ENCODE measurements at regions not wholly inside any gene's neighbourhood (a gene's known extent, or its start where the extent isn't known, plus 50 kb on each side); places are given as distances from the start of the nearest gene placed in this dataset.

GRCh38 chr10:33859319-33860022 lies 525.0 kb upstream of the NRP1 start:
- Histone ChIP-seq H2AFZ (ENCODE audit: low read length) (no peak overlapping the region), H4K91ac (replicated peaks; ENCODE audit: insufficient read length, low read length) (no peak overlapping the region), H2BK5ac (ENCODE audit: low read depth, low read length) (no peak overlapping the region), H4K20me1 (replicated peaks in 1 of 2; ENCODE audit: control insufficient read depth in 1 of 2, insufficient read depth in 2 of 2, low read length in 2 of 2) (no peaks in the 10 kb centered on the region), H2BK20ac (ENCODE audit: low read length) (no peak overlapping the region), H3K9ac (replicated peaks in 1 of 4; ENCODE audit: extremely low read depth in 1 of 4, low read depth in 3 of 4, low read length in 3 of 4) (no peak overlapping the region), H3K23me2 (ENCODE audit: low read depth, low read length) (no peaks in the 10 kb centered on the region), H3K56ac (replicated peaks; ENCODE audit: insufficient read length, low read depth, low read length) (no peak overlapping the region), H3K4me2 (ENCODE audit: insufficient read depth in 1 of 2, low read depth in 2 of 2, low read length in 2 of 2) (no peak overlapping the region), H3K4me3 (ENCODE audit: extremely low read depth in 1 of 4, insufficient read depth in 2 of 4, low read depth in 3 of 4, low read length in 4 of 4) (no peak overlapping the region), H3K4ac (replicated peaks; ENCODE audit: insufficient read length, low read depth, low read length) (no peak overlapping the region), H3K23ac (ENCODE audit: insufficient read length) (no peak overlapping the region), H3K27ac (ENCODE audit: low read depth, low read length) (no peak overlapping the region), H2BK120ac (replicated peaks; ENCODE audit: low read depth, low read length) (no peak overlapping the region), H3K14ac (ENCODE audit: insufficient read length) (no peak overlapping the region), H3K36me3 (ENCODE audit: control insufficient read depth in 2 of 4, insufficient read depth in 4 of 4, low read length in 3 of 4) (no peaks in the 10 kb centered on the region), H3K79me2 (ENCODE audit: control insufficient read depth in 1 of 2, insufficient read depth in 2 of 2, low read length in 2 of 2) (no peaks in the 10 kb centered on the region), H2AK5ac (ENCODE audit: low read depth, low read length) (no peak overlapping the region), H3K79me1 (ENCODE audit: low read depth, low read length) (no peaks in the 10 kb centered on the region), H3K27me3 (replicated peaks in 1 of 4; ENCODE audit: control insufficient read depth in 3 of 4, extremely low read depth in 1 of 4, insufficient read depth in 3 of 4, low read length in 3 of 4) (no peaks in the 10 kb centered on the region), H4K8ac (ENCODE audit: extremely low read depth, insufficient read depth, low read length) (no peak overlapping the region), H3K4me1 (replicated peaks in 1 of 4; ENCODE audit: control insufficient read depth in 3 of 4, insufficient read depth in 4 of 4, low read length in 3 of 4) (peaks cover 0 to 9% (median 5%) of the 10 kb centered on the region in 4 experiments; a peak in 6 of 7 replicates), H2BK15ac (ENCODE audit: low read length) (no peak overlapping the region), H4K5ac (ENCODE audit: insufficient read length, low read depth, low read length) (no peak overlapping the region), H3K9me3 (ENCODE audit: insufficient read depth in 2 of 2, low read depth in 1 of 2, low read length in 1 of 2) (no peaks in the 10 kb centered on the region), H3K18ac (ENCODE audit: extremely low read depth, low read length) (no peak overlapping the region), H2BK12ac (ENCODE audit: low read depth, low read length) (no peak overlapping the region)
- ChIA-PET POLR2A (ENCODE audit: partially characterized antibody) (no interaction called here), CTCF (ENCODE audit: partially characterized antibody) (no interaction called here)
- no peak for DNase-seq (ENCODE audit: low read depth in 1 of 2, low spot score in 2 of 2)
- WGBS, 2 experiments (ENCODE audit: extremely low coverage in 1 of 2, insufficient coverage in 1 of 2, insufficient read length in 1 of 2, insufficient replicate concordance in 2 of 2, low coverage in 1 of 2, low lambda C conversion rate in 2 of 2, missing lambda C conversion rate in 1 of 2), result 92% methylated on average over 6 of the region's 6 CpGs; no CpG with 5 or more reads in 1 of the 2 experiments
- FAIRE-seq, result no peak
- no peak for TF ChIP-seq BCL11A (IDR thresholded peaks at IDR 0.05; ENCODE audit: low read depth in 2 of 2, low read length in 2 of 2)

Data from H1 (cell line).